SU-DHL-6 (cell line): ENCODE measurements at regions not wholly inside any gene's neighbourhood (a gene's known extent, or its start where the extent isn't known, plus 50 kb on each side); places are given as distances from the start of the nearest gene placed in this dataset.

Source experiments
- H2AFZ ChIP-seq: fragments of 200-600 bp; sonication (generic); 2 replicates; pipeline ENCODE4 v1.6.1; 2014; ENCODE audit warnings: low read depth, mild to moderate bottlenecking, moderate library complexity, mixed read lengths, antibody characterized with exemption, low read length; ENCODE audit not compliant: severe bottlenecking
- H3F3A ChIP-seq: fragments of 200-600 bp; shearing (Covaris generic); 2 replicates; pipeline ENCODE4 v1.6.0; 2016; ENCODE audit warnings: antibody characterized with exemption, mild to moderate bottlenecking; ENCODE audit not compliant: insufficient read depth
- H3K27ac ChIP-seq: fragments of 200-600 bp; sonication (generic); 2 replicates; pipeline ENCODE4 v1.5.1; 2016; ENCODE audit warnings: low read depth, mild to moderate bottlenecking, low read length, moderate library complexity, mixed read lengths
- H3K27me3 ChIP-seq: fragments of 200-600 bp; sonication (generic), shearing (Covaris generic); 2 replicates; pipeline ENCODE4 v1.6.0; 2014; ENCODE audit warnings: mild to moderate bottlenecking, low read length
- H3K36me3 ChIP-seq: fragments of 200-600 bp; sonication (generic); 2 replicates; pipeline ENCODE4 v1.6.1; 2014; ENCODE audit warnings: mild to moderate bottlenecking, low read length, mixed read lengths
- H3K4me2 ChIP-seq: fragments of 300-600, 200-600 bp; shearing (Covaris generic), sonication (generic); 2 replicates; pipeline ENCODE4 v1.6.0; 2014; ENCODE audit warnings: low read length, low read depth, mild to moderate bottlenecking; ENCODE audit not compliant: poor library complexity, severe bottlenecking
- H3K4me3 ChIP-seq: fragments of 200-600 bp; sonication (generic); 2 replicates; pipeline ENCODE4 v1.5.1; 2014; ENCODE audit warnings: antibody characterized with exemption, low read length, mild to moderate bottlenecking, mixed read lengths; ENCODE audit not compliant: insufficient read depth, poor library complexity, severe bottlenecking
- H3K79me2 ChIP-seq: fragments of 200-600 bp; sonication (generic); 2 replicates; pipeline ENCODE4 v1.6.1; 2014; ENCODE audit warnings: mild to moderate bottlenecking, low read length, moderate library complexity; ENCODE audit not compliant: insufficient read depth
- H3K9ac ChIP-seq: fragments of 200-600 bp; sonication (generic); 2 replicates; pipeline ENCODE4 v1.7.0; 2014; ENCODE audit warnings: mild to moderate bottlenecking, low read length
- H3K9me2 ChIP-seq: fragments of 200-600 bp; sonication (generic); replicated peaks from 2 replicates; pipeline ENCODE4 v1.6.1; 2014; ENCODE audit warnings: low read length; ENCODE audit not compliant: insufficient read depth
- H3K9me3 ChIP-seq: fragments of 200-600 bp; sonication (generic); 2 replicates; pipeline ENCODE4 v1.6.1; 2014; ENCODE audit warnings: low read length, mixed read lengths; ENCODE audit not compliant: insufficient read depth
- H4K20me1 ChIP-seq: fragments of 200-600 bp; sonication (generic); 2 replicates; pipeline ENCODE4 v1.6.1; 2014; ENCODE audit warnings: low read depth, mild to moderate bottlenecking, antibody characterized with exemption, low read length, moderate library complexity, mixed read lengths
- EZH2phosphoT487 ChIP-seq: fragments of 200-600 bp; sonication (generic), shearing (Covaris generic); conservative IDR thresholded peaks from 2 replicates; pipeline ENCODE4 v1.6.1; 2018; ENCODE audit warnings: mild to moderate bottlenecking, antibody characterized with exemption, low read length, moderate library complexity, mixed read lengths
- TF ChIP-seq, protein P1 (sequence below): fragments of 200-600 bp; sonication (generic); IDR thresholded peaks from one replicate; pipeline ENCODE4 v1.5.1; 2017; ENCODE audit warnings: antibody characterized with exemption, mild to moderate bottlenecking, low read length, moderate library complexity; ENCODE audit not compliant: insufficient read depth, poor library complexity, severe bottlenecking

DNA sequence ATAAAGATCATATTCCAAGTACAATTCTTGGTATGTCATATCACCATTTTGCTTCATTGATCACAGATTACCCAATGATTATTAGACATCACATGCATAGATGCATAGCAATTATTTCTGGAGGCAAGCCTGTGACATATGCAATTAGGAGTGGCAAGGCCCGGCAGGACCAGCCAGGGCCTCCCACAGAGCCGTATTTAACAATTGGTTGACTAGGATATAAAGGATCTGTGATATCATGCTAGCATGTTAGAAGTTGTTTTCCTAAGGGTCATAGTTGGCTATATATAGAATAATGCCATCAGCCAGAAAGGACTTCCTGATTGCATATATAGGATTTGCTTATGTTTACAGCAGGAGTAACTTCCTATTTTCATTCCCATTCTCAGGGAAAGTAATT is 103.5 kb upstream of the OTUD4 start:
- Histone ChIP-seq H3K9me2 (no peaks in the 10 kb centered on the region), H3K4me3 (no peak overlapping the region), H3K4me2 (no peak overlapping the region), H2AFZ (no peak overlapping the region), H3K79me2 (no peaks in the 10 kb centered on the region), H3K36me3 (no peaks in the 10 kb centered on the region), H3F3A (no peaks in the 10 kb centered on the region), H3K27ac (no peak overlapping the region), H3K27me3 (no peaks in the 10 kb centered on the region), H3K9me3 (no peaks in the 10 kb centered on the region), H3K9ac (no peak overlapping the region), H4K20me1 (no peaks in the 10 kb centered on the region)
- TF ChIP-seq, protein P1, sequence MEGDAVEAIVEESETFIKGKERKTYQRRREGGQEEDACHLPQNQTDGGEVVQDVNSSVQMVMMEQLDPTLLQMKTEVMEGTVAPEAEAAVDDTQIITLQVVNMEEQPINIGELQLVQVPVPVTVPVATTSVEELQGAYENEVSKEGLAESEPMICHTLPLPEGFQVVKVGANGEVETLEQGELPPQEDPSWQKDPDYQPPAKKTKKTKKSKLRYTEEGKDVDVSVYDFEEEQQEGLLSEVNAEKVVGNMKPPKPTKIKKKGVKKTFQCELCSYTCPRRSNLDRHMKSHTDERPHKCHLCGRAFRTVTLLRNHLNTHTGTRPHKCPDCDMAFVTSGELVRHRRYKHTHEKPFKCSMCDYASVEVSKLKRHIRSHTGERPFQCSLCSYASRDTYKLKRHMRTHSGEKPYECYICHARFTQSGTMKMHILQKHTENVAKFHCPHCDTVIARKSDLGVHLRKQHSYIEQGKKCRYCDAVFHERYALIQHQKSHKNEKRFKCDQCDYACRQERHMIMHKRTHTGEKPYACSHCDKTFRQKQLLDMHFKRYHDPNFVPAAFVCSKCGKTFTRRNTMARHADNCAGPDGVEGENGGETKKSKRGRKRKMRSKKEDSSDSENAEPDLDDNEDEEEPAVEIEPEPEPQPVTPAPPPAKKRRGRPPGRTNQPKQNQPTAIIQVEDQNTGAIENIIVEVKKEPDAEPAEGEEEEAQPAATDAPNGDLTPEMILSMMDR = no peak
- TF ChIP-seq EZH2phosphoT487 = no peak

DNA sequence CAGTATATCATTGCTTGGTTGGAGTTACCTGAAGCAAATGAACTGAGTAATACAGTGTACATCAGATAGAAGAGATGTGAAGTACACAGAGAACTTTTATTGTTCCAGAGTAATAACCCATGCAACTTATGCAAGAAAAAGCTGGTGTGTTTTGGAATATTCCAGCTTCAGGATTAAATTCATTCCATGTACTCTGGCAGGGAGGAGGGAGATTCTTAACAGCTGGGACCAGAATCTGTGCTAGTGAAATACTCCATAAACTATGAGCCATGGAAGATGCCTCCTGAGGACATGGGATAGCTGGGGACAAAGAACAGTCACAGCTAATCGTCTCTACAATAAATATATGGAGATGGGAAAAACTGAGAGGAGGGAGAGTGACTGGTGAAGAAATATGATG is 101.6 kb upstream of the OTUD4 start:
- no peaks in the 10 kb centered on the region for H3K36me3 ChIP-seq
- H4K20me1 ChIP-seq = no peaks in the 10 kb centered on the region
- H3K4me2 ChIP-seq = no peak overlapping the region
- no peak overlapping the region for H3K27ac ChIP-seq
- no peak for TF ChIP-seq EZH2phosphoT487
- TF ChIP-seq, protein P1 = no peak
- no peaks in the 10 kb centered on the region for H3K27me3 ChIP-seq
- no peaks in the 10 kb centered on the region for H3K9me3 ChIP-seq
- no peak overlapping the region for H3K4me3 ChIP-seq
- H3K9me2 ChIP-seq = no peaks in the 10 kb centered on the region
- no peak overlapping the region for H2AFZ ChIP-seq
- H3K9ac ChIP-seq = no peak overlapping the region
- no peaks in the 10 kb centered on the region for H3F3A ChIP-seq
- no peaks in the 10 kb centered on the region for H3K79me2 ChIP-seq

DNA sequence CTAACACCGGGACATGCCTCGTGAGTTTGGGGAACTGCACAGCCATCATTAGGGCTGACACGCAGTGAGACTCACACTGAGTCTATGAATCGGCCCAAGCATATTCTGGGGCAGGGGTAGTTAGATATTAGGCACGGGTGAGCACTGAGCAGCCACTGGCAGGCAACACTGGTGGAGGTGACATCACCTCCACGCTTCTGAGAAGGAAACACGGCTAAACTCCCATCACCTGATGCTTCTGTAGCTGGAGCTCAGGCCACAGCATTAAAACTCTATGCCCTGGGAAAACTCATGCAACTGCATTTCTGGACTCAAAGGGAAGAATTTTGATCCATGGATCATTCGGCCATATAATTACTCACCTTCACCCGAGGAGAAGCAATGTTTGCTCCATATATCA is 100.8 kb upstream of the OTUD4 start:
- no peaks in the 10 kb centered on the region for H3K27me3 ChIP-seq
- no peak overlapping the region for H3K4me3 ChIP-seq
- H3K9me3 ChIP-seq = no peaks in the 10 kb centered on the region
- H3K36me3 ChIP-seq = no peaks in the 10 kb centered on the region
- no peak overlapping the region for H3K4me2 ChIP-seq
- no peak overlapping the region for H3K9ac ChIP-seq
- no peak overlapping the region for H3K27ac ChIP-seq
- no peaks in the 10 kb centered on the region for H3F3A ChIP-seq
- no peaks in the 10 kb centered on the region for H3K79me2 ChIP-seq
- H3K9me2 ChIP-seq = no peaks in the 10 kb centered on the region
- H2AFZ ChIP-seq = no peak overlapping the region
- TF ChIP-seq EZH2phosphoT487 = no peak
- TF ChIP-seq, protein P1 = no peak
- no peaks in the 10 kb centered on the region for H4K20me1 ChIP-seq

DNA sequence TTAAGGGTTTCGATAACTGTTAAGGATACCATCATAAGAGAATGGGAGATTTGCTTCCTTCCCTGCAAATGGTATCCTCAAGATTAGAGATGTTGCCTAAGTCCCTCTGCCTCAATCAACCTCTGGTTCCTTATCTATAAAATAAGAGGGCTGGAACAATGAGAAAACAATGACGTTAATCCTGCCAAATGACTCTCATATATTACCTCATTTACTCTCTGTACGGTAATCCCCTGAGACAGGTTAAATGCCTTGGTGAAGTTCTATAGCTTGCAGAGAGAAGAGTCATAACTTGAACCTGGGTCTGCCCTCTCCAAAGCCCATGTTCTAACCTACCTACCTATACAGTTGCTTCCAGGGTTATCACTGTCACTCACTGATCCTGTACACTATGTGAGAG is 100.2 kb upstream of the OTUD4 start:
- no peak overlapping the region for H3K9ac ChIP-seq
- no peaks in the 10 kb centered on the region for H3K9me3 ChIP-seq
- H4K20me1 ChIP-seq = no peaks in the 10 kb centered on the region
- H3K27me3 ChIP-seq = no peaks in the 10 kb centered on the region
- no peak overlapping the region for H2AFZ ChIP-seq
- no peak overlapping the region for H3K4me3 ChIP-seq
- no peaks in the 10 kb centered on the region for H3K79me2 ChIP-seq
- TF ChIP-seq EZH2phosphoT487 = no peak
- TF ChIP-seq, protein P1 = no peak
- no peak overlapping the region for H3K4me2 ChIP-seq
- no peaks in the 10 kb centered on the region for H3F3A ChIP-seq
- H3K27ac ChIP-seq = no peak overlapping the region
- no peaks in the 10 kb centered on the region for H3K36me3 ChIP-seq
- H3K9me2 ChIP-seq = no peaks in the 10 kb centered on the region
